Neural cell (in vitro differentiated cells): ENCODE measurements at regions not wholly inside any gene's neighbourhood (a gene's known extent, or its start where the extent isn't known, plus 50 kb on each side); places are given as distances from the start of the nearest gene placed in this dataset.

ENCODE experiments used
- CTCF ChIP-seq: fragments of 450-650 bp; IDR thresholded peaks from 2 replicates; pipeline ENCODE4 v1.5.1; 2014; ENCODE audit warnings: antibody characterized with exemption, mild to moderate bottlenecking, moderate library complexity; ENCODE audit not compliant: poor library complexity, severe bottlenecking
- EZH2 ChIP-seq: fragments of 200-600, 300-800 bp; shearing (Covaris generic), sonication (generic); IDR thresholded peaks from 2 replicates; pipeline ENCODE4 v1.6.1; 2014; ENCODE audit warnings: antibody characterized with exemption, low read length, borderline replicate concordance, mild to moderate bottlenecking; ENCODE audit not compliant: insufficient read depth, poor library complexity, severe bottlenecking
- POLR2AphosphoS5 ChIP-seq: IDR thresholded peaks from 2 replicates; pipeline ENCODE4 v1.6.1; 2012
- RAD21 ChIP-seq: fragments of 450-650 bp; conservative IDR thresholded peaks from 2 replicates; pipeline ENCODE4 v1.6.1; 2014; ENCODE audit warnings: antibody characterized with exemption, mild to moderate bottlenecking, moderate library complexity

- no peak for TF ChIP-seq CTCF
- no peak for TF ChIP-seq EZH2
- no peak for TF ChIP-seq RAD21
- no peak for TF ChIP-seq POLR2AphosphoS5
Measured at GRCh38 chr2:22444281-22444680, 940.7 kb upstream of the KLHL29 start.
